K562 (cell line): ENCODE measurements at regions not wholly inside any gene's neighbourhood (a gene's known extent, or its start where the extent isn't known, plus 50 kb on each side); places are given as distances from the start of the nearest gene placed in this dataset.

Experiments used
- CTCF ChIP-seq, 3 experiments: IDR thresholded peaks in 2 of 3; conservative IDR thresholded peaks in 1 of 3; 2 replicates each; pipeline ENCODE4 v1.5.1; 2011 to 2012; ENCODE audit warnings: low read length in 3 of 3, mild to moderate bottlenecking in 3 of 3, control low read depth in 2 of 3, improper control_type of control experiment in 1 of 3, inconsistent platforms in 1 of 3, low read depth in 1 of 3, mixed read lengths in 1 of 3, moderate library complexity in 1 of 3; ENCODE audit not compliant: insufficient read depth in 2 of 3
- POLR2A ChIP-seq: fragments of 450-650 bp; conservative IDR thresholded peaks from 2 replicates; pipeline ENCODE4 v1.6.1; 2016
- PURB ChIP-seq: sonication (generic); formaldehyde crosslinking; IDR thresholded peaks from 2 replicates; pipeline ENCODE4 v1.9.0; 2021; ENCODE audit warnings: low read depth, mild to moderate bottlenecking, missing genetic modification reagents
- USF1 ChIP-seq: sonication (generic); formaldehyde crosslinking; IDR thresholded peaks from 2 replicates; pipeline ENCODE4 v1.9.0; 2022; ENCODE audit warnings: mild to moderate bottlenecking, missing genetic modification reagents

- TF ChIP-seq POLR2A (no peak), USF1 (CRISPR knock-in tag) (no peak), PURB (CRISPR knock-in tag) (no peak), CTCF (IDR thresholded peaks at IDR 0.05 in 2 of 3, conservative IDR thresholded peaks at IDR 0.05 in 1 of 3; ENCODE audit: insufficient read depth in 2 of 3, low read depth in 1 of 3, low read length in 3 of 3) (no peak)
These were observed 274.8 kb upstream of the EXOC2 start for GRCh38 chr6:967701-968100.
